Spleen (tissue), 11 donors: ENCODE measurements at regions not wholly inside any gene's neighbourhood (a gene's known extent, or its start where the extent isn't known, plus 50 kb on each side); places are given as distances from the start of the nearest gene placed in this dataset.

Experiments used
- DNase-seq: peaks from one replicate; pipeline ENCODE4 v3.0.0-alpha.2; 2020
- H3K27ac ChIP-seq, 8 donors: fragments of 200-600 bp; sonication (generic) in 7 of 8; 1 replicate in 4 of 8; 2 replicates in 4 of 8; pipeline versions ENCODE4 v1.5.0 to v1.8.0; 2016 to 2021; ENCODE audit warnings: inconsistent platforms in 4 of 8, mild to moderate bottlenecking in 4 of 8, moderate library complexity in 1 of 8
- H3K27me3 ChIP-seq, 7 donors: fragments of 200-600 bp; sonication (generic) in 6 of 7; replicated peaks in 1 of 7; 1 replicate in 4 of 7; 2 replicates in 3 of 7; pipeline versions ENCODE4 v1.5.0 to v1.8.0; 2016 to 2021; ENCODE audit warnings: inconsistent platforms in 3 of 7, mild to moderate bottlenecking in 1 of 7
- H3K36me3 ChIP-seq, 6 donors: fragments of 200-600 bp; sonication (generic) in 5 of 6; 1 replicate in 4 of 6; 2 replicates in 2 of 6; pipeline versions ENCODE4 v1.5.0 to v1.8.0; 2016 to 2021; ENCODE audit warnings: inconsistent platforms in 2 of 6
- H3K4me1 ChIP-seq, 6 donors: fragments of 200-600 bp; sonication (generic) in 5 of 6; 1 replicate in 3 of 6; 2 replicates in 3 of 6; pipeline versions ENCODE4 v1.5.0 to v1.8.0; 2016 to 2021; ENCODE audit warnings: inconsistent platforms in 3 of 6
- H3K4me3 ChIP-seq, 8 donors: fragments of 200-600 bp; sonication (generic) in 7 of 8; 1 replicate in 4 of 8; 2 replicates in 4 of 8; pipeline versions ENCODE4 v1.5.0 to v1.8.0; 2016 to 2021; ENCODE audit warnings: inconsistent platforms in 4 of 8, mild to moderate bottlenecking in 4 of 8, moderate library complexity in 2 of 8
- H3K9me3 ChIP-seq, 8 donors: fragments of 200-600 bp; sonication (generic) in 7 of 8; 1 replicate in 4 of 8; 2 replicates in 4 of 8; pipeline versions ENCODE4 v1.5.0 to v1.8.0; 2016 to 2021; ENCODE audit warnings: inconsistent platforms in 4 of 8
- CTCF ChIP-seq, 11 experiments: fragments of 200-600 bp in 7 of 11; fragments of 450-650 bp in 4 of 11; sonication (generic) in 4 of 11; IDR thresholded peaks in 8 of 11; conservative IDR thresholded peaks in 3 of 11; 1 replicate in 7 of 11; 2 replicates in 4 of 11; pipeline versions ENCODE4 v1.4.0 to v1.8.0; 2016 to 2021; ENCODE audit warnings: antibody characterized with exemption in 11 of 11, inconsistent platforms in 4 of 11, mild to moderate bottlenecking in 1 of 11
- POLR2A ChIP-seq, 3 donors: fragments of 450-650 bp; IDR thresholded peaks; one replicate each; pipeline ENCODE4 v1.5.1; 2017; ENCODE audit warnings: antibody characterized with exemption in 3 of 3, mild to moderate bottlenecking in 1 of 3
- POLR2AphosphoS5 ChIP-seq, 3 donors: sonication (generic); formaldehyde crosslinking; IDR thresholded peaks; one replicate each; pipeline ENCODE4 v1.5.1; 2017; ENCODE audit warnings: antibody characterized with exemption in 3 of 3
- WGBS, 5 donors: extraction: QIAGEN DNeasy Blood & Tissue Kit in 3 of 5; methylation state at CpG; one replicate each; pipeline versions ENCODE4 v1.1.5 to v1.1.7; 2013 to 2018; 5-methylcytosine and 5-hydroxymethylcytosine counted together
- intact Hi-C: fragments of 100-400 bp; cut with DNase I; formaldehyde crosslinking; loops from one replicate; pipeline ENCODE4 v1.15.0; 2023; ENCODE audit warnings: low total_unique reads
- donor health status: healthy with polysubstance abuse.
- donor health status: DM: no; HTN: no; CAD: no; lungs with moderate emphysema.
- donor health status: DM: no; HTN: no; CAD: no.
- donor health status: Bipolar disorder and iron deficiency.
- donor health status: healthy.
- donor health status: DM: no; HTN: no; CAD: no.
- donor health status: DM: yes; HTN: yes; CAD: no.

- H3K27me3 ChIP-seq, result no peaks in the 10 kb centered on the region
These were observed 59.0 kb upstream of the TAB3 start for GRCh38 chrX:30948051-30948450.

GRCh38 chrX:30943984-30944383, 54.9 kb upstream of the TAB3 start:
- H3K9me3 ChIP-seq, result no peaks in the 10 kb centered on the region
- TF ChIP-seq CTCF (IDR thresholded peaks at IDR 0.05 in 8 of 11, conservative IDR thresholded peaks at IDR 0.05 in 3 of 11), result no peak
- TF ChIP-seq POLR2A (IDR thresholded peaks at IDR 0.05), result no peak
- TF ChIP-seq POLR2AphosphoS5 (IDR thresholded peaks at IDR 0.05), result no peak
- intact Hi-C loops, result no loop called here
- H3K4me1 ChIP-seq, result no peaks in the 10 kb centered on the region
- H3K36me3 ChIP-seq, result no peaks in the 10 kb centered on the region
- no peaks in the 10 kb centered on the region for H3K27me3 ChIP-seq
- H3K4me3 ChIP-seq, result no peak overlapping the region
- no peak overlapping the region for H3K27ac ChIP-seq
- DNase-seq, result no peak

More at GRCh38 chrX:30948051-30948450, 59.0 kb upstream of the TAB3 start:
- Histone ChIP-seq H3K27ac (no peak overlapping the region), H3K4me1 (no peaks in the 10 kb centered on the region), H3K4me3 (no peak overlapping the region), H3K36me3 (no peaks in the 10 kb centered on the region), H3K9me3 (no peaks in the 10 kb centered on the region)
- WGBS, 5 donors, result 73 to 87% (median 77%) methylated on average over 2 of the region's 2 CpGs
- no peak for TF ChIP-seq POLR2A (IDR thresholded peaks at IDR 0.05)
- TF ChIP-seq CTCF (IDR thresholded peaks at IDR 0.05 in 8 of 11, conservative IDR thresholded peaks at IDR 0.05 in 3 of 11), result no peak
- no peak for TF ChIP-seq POLR2AphosphoS5 (IDR thresholded peaks at IDR 0.05)
- intact Hi-C loops, result no loop called here
- DNase-seq, result no peak

- no peak overlapping the region for H3K27ac ChIP-seq
- no peaks in the 10 kb centered on the region for H3K4me1 ChIP-seq
- H3K4me3 ChIP-seq, result no peak overlapping the region
- intact Hi-C loops, result no loop called here
- WGBS, 5 donors, result 47 to 100% (median 89%) methylated on average over 1 of the region's 1 CpG
- TF ChIP-seq CTCF (IDR thresholded peaks at IDR 0.05 in 8 of 11, conservative IDR thresholded peaks at IDR 0.05 in 3 of 11), result no peak
- no peak for TF ChIP-seq POLR2AphosphoS5 (IDR thresholded peaks at IDR 0.05)
- TF ChIP-seq POLR2A (IDR thresholded peaks at IDR 0.05), result no peak
- H3K27me3 ChIP-seq, result no peaks in the 10 kb centered on the region
- H3K9me3 ChIP-seq, result no peaks in the 10 kb centered on the region
- DNase-seq, result no peak
- no peaks in the 10 kb centered on the region for H3K36me3 ChIP-seq
These were observed 52.8 kb upstream of the TAB3 start for GRCh38 chrX:30941898-30942297.

GRCh38 chrX:30939928-30940327, 50.9 kb upstream of the TAB3 start:
- Histone ChIP-seq H3K9me3 (no peaks in the 10 kb centered on the region), H3K4me1 (no peaks in the 10 kb centered on the region)
- TF ChIP-seq POLR2AphosphoS5 (IDR thresholded peaks at IDR 0.05) (no peak), CTCF (IDR thresholded peaks at IDR 0.05 in 8 of 11, conservative IDR thresholded peaks at IDR 0.05 in 3 of 11) (no peak), POLR2A (IDR thresholded peaks at IDR 0.05) (no peak)

More at GRCh38 chrX:30939928-30940327, 50.9 kb upstream of the TAB3 start:
- peaks cover 0 to 5% (median 0%) of the 10 kb centered on the region in 7 donors for H3K27me3 ChIP-seq
- no peak overlapping the region for H3K27ac ChIP-seq
- no peak overlapping the region for H3K4me3 ChIP-seq
- no peaks in the 10 kb centered on the region for H3K36me3 ChIP-seq
- DNase-seq, result no peak
- intact Hi-C loops, result no loop called here
- 67 to 92% (median 84%) methylated on average over 4 of the region's 4 CpGs for WGBS, 5 donors
